Neural crest cell (in vitro differentiated cells): ENCODE measurements at regions not wholly inside any gene's neighbourhood (a gene's known extent, or its start where the extent isn't known, plus 50 kb on each side); places are given as distances from the start of the nearest gene placed in this dataset.
A peak's percentile ranks its signal among the peaks of the same experiment; 100 is the strongest.

Experiments
- DNase-seq: peaks from one replicate; pipeline ENCODE4 v3.0.0; 2021; ENCODE audit warnings: low read depth, mixed read lengths, low spot score
- H3K27ac Mint-ChIP-seq: one replicate; pipeline ENCODE4 v1.8.0; 2021; ENCODE audit warnings: mild to moderate bottlenecking, mixed read lengths; ENCODE audit not compliant: unreplicated experiment
- H3K27me3 Mint-ChIP-seq: 2 replicates; pipeline ENCODE4 v1.8.0; 2021; ENCODE audit warnings: low read depth, mild to moderate bottlenecking, mixed read lengths
- H3K36me3 Mint-ChIP-seq: 2 replicates; pipeline ENCODE4 v1.8.0; 2021; ENCODE audit warnings: low read depth, mild to moderate bottlenecking, mixed read lengths
- H3K4me1 Mint-ChIP-seq: 2 replicates; pipeline ENCODE4 v1.8.0; 2021; ENCODE audit warnings: mixed read lengths
- H3K4me3 Mint-ChIP-seq: one replicate; pipeline ENCODE4 v1.8.0; 2021; ENCODE audit warnings: mild to moderate bottlenecking, mixed read lengths
- H3K9me3 Mint-ChIP-seq: 2 replicates; pipeline ENCODE4 v1.8.0; 2021; ENCODE audit warnings: mixed read lengths
- CTCF ChIP-seq: fragments of 200-600 bp; sonication (generic); conservative IDR thresholded peaks from 2 replicates; pipeline ENCODE4 v1.5.0; 2021; ENCODE audit warnings: antibody characterized with exemption, mild to moderate bottlenecking

GRCh38 chr6:12494161-12494560 lies 204.0 kb downstream of the EDN1 start:
- Mint-ChIP-seq H3K27me3 (no peaks in the 10 kb centered on the region), H3K27ac (no peak overlapping the region), H3K9me3 (peaks cover 6% of the 10 kb centered on the region), H3K36me3 (no peaks in the 10 kb centered on the region), H3K4me1 (no peaks in the 10 kb centered on the region), H3K4me3 (no peak overlapping the region)
- no peak for TF ChIP-seq CTCF
- DNase-seq: no peak

- DNase-seq: no peak
- Mint-ChIP-seq H3K27ac (no peak overlapping the region), H3K36me3 (no peaks in the 10 kb centered on the region), H3K9me3 (peaks cover 5% of the 10 kb centered on the region), H3K4me1 (no peaks in the 10 kb centered on the region), H3K4me3 (no peak overlapping the region), H3K27me3 (no peaks in the 10 kb centered on the region)
- no peak for TF ChIP-seq CTCF
These were observed 211.8 kb downstream of the EDN1 start for GRCh38 chr6:12501990-12502389.

- DNase-seq: no peak
- peak; percentile 52 for TF ChIP-seq CTCF
- Mint-ChIP-seq H3K27ac (no peak overlapping the region), H3K4me3 (no peak overlapping the region), H3K36me3 (no peaks in the 10 kb centered on the region), H3K4me1 (no peaks in the 10 kb centered on the region), H3K27me3 (no peaks in the 10 kb centered on the region), H3K9me3 (peaks cover 3% of the 10 kb centered on the region)
These were observed 212.1 kb upstream of the PHACTR1 start for GRCh38 chr6:12504325-12504966.

GRCh38 chr6:12505486-12505885 lies 211.1 kb upstream of the PHACTR1 start:
- Mint-ChIP-seq H3K4me1 (no peaks in the 10 kb centered on the region), H3K9me3 (peaks cover 7% of the 10 kb centered on the region), H3K36me3 (no peaks in the 10 kb centered on the region), H3K27me3 (no peaks in the 10 kb centered on the region), H3K4me3 (no peak overlapping the region), H3K27ac (no peak overlapping the region)
- TF ChIP-seq CTCF: no peak
- DNase-seq: no peak

GRCh38 chr6:12506159-12506558 lies 210.4 kb upstream of the PHACTR1 start:
- H3K27me3 Mint-ChIP-seq: no peaks in the 10 kb centered on the region
- no peak for TF ChIP-seq CTCF
- H3K27ac Mint-ChIP-seq: no peak overlapping the region
- H3K4me1 Mint-ChIP-seq: no peaks in the 10 kb centered on the region
- no peak for DNase-seq
- peaks cover 7% of the 10 kb centered on the region for H3K9me3 Mint-ChIP-seq
- no peaks in the 10 kb centered on the region for H3K36me3 Mint-ChIP-seq
- H3K4me3 Mint-ChIP-seq: no peak overlapping the region

GRCh38 chr6:12507636-12508035 lies 208.9 kb upstream of the PHACTR1 start:
- Mint-ChIP-seq H3K4me3 (no peak overlapping the region), H3K27ac (no peak overlapping the region), H3K36me3 (no peaks in the 10 kb centered on the region), H3K9me3 (peaks cover 7% of the 10 kb centered on the region), H3K27me3 (no peaks in the 10 kb centered on the region), H3K4me1 (no peaks in the 10 kb centered on the region)
- no peak for TF ChIP-seq CTCF
- no peak for DNase-seq
